OCI-LY7 (cell line): ENCODE measurements at regions not wholly inside any gene's neighbourhood (a gene's known extent, or its start where the extent isn't known, plus 50 kb on each side); places are given as distances from the start of the nearest gene placed in this dataset.

Experiments
- BruUV-seq: library from RNA; stranded (reverse); fragments of 400-500 nt; replicated peaks from 2 replicates; lab custom pipeline; 2021; lab: Mats Ljungman, UMichigan
- CTCF ChIA-PET: fragments of 300-600 bp; sonication (Branson Sonifier 250); formaldehyde crosslinking; loops from one replicate; lab custom pipeline; 2022; ENCODE audit warnings: antibody characterized with exemption; ENCODE audit not compliant: unreplicated experiment; lab: Charles Lee
- POLR2A ChIA-PET: fragments of 300-600 bp; sonication (Branson Sonifier 250); formaldehyde crosslinking; loops from one replicate; lab custom pipeline; 2022; ENCODE audit warnings: antibody characterized with exemption; lab: Charles Lee
- DNase-seq: peaks from one replicate; pipeline ENCODE4 v3.0.0-alpha.2; 2015; ENCODE audit warnings: low spot score
- H2AFZ ChIP-seq: fragments of 200-600 bp; sonication (generic), shearing (Covaris generic); 2 replicates; pipeline ENCODE4 v1.6.1; 2014; ENCODE audit warnings: mild to moderate bottlenecking, antibody characterized with exemption, low read length, moderate library complexity
- H3K27ac ChIP-seq: fragments of 200-600 bp; sonication (generic); 2 replicates; pipeline ENCODE4 v1.5.1; 2014; ENCODE audit warnings: mixed run types, low read depth, mild to moderate bottlenecking, moderate library complexity, low read length, inconsistent platforms; ENCODE audit not compliant: poor library complexity, severe bottlenecking
- H3K36me3 ChIP-seq: fragments of 200-600 bp; sonication (generic); 2 replicates; pipeline ENCODE4 v1.6.1; 2014; ENCODE audit warnings: mild to moderate bottlenecking, antibody characterized with exemption, low read length, moderate library complexity, mixed read lengths; ENCODE audit not compliant: insufficient read depth
- H3K4me1 ChIP-seq: fragments of 200-600 bp; sonication (generic); 2 replicates; pipeline ENCODE4 v1.5.1; 2014; ENCODE audit warnings: mild to moderate bottlenecking, low read length; ENCODE audit not compliant: insufficient read depth, poor library complexity, severe bottlenecking
- H3K4me2 ChIP-seq: fragments of 200-600 bp; sonication (generic); 2 replicates; pipeline ENCODE4 v1.6.1; 2014; ENCODE audit warnings: mild to moderate bottlenecking, low read length
- H3K4me3 ChIP-seq: fragments of 200-600 bp; sonication (generic); 2 replicates; pipeline ENCODE4 v1.5.1; 2014; ENCODE audit warnings: mild to moderate bottlenecking, low read depth, low read length; ENCODE audit not compliant: poor library complexity, severe bottlenecking
- H3K79me2 ChIP-seq: fragments of 200-600 bp; sonication (generic); 2 replicates; pipeline ENCODE4 v1.6.1; 2016; ENCODE audit warnings: low read depth, mild to moderate bottlenecking, low read length, moderate library complexity, mixed read lengths; ENCODE audit not compliant: insufficient read depth
- H3K9me2 ChIP-seq: fragments of 200-600 bp; sonication (generic); 2 replicates; pipeline ENCODE4 v1.6.1; 2016; ENCODE audit warnings: mild to moderate bottlenecking, low read length, mixed read lengths; ENCODE audit not compliant: insufficient read depth
- H3K9me3 ChIP-seq: fragments of 200-600 bp; sonication (generic); 2 replicates; pipeline ENCODE4 v1.6.1; 2014; ENCODE audit warnings: mild to moderate bottlenecking, mixed run types, low read length, mixed read lengths
- H4K20me1 ChIP-seq: fragments of 200-600 bp; sonication (generic); 2 replicates; pipeline ENCODE4 v1.6.1; 2014; ENCODE audit warnings: mild to moderate bottlenecking, antibody characterized with exemption, low read length, moderate library complexity, mixed read lengths; ENCODE audit not compliant: insufficient read depth
- CTCF ChIP-seq: fragments of 200-600 bp; sonication (generic); conservative IDR thresholded peaks from 2 replicates; pipeline ENCODE4 v1.5.1; 2014; ENCODE audit warnings: mild to moderate bottlenecking, antibody characterized with exemption, low read length, moderate library complexity, mixed read lengths
- EZH2phosphoT487 ChIP-seq: fragments of 200-600 bp; sonication (generic); IDR thresholded peaks from 2 replicates; pipeline ENCODE4 v1.6.1; 2018; ENCODE audit warnings: low read depth, borderline replicate concordance, mild to moderate bottlenecking, mixed run types, antibody characterized with exemption, low read length, moderate library complexity, mixed read lengths
- intact Hi-C: fragments of 100-400 bp; cut with micrococcal nuclease; formaldehyde crosslinking; loops from one replicate; pipeline ENCODE4 v1.10.0; 2022; ENCODE audit not compliant: unreplicated experiment

- ChIA-PET CTCF (no interaction called here), POLR2A (interaction anchor here (1.1 kb wide), 1 partner anchor 11 kb away, joined by 3 read pairs; no protein-coding TSS in a partner anchor)
- intact Hi-C loops: no loop called here
- Histone ChIP-seq H3K4me1 (no peaks in the 10 kb centered on the region), H3K9me3 (no peaks in the 10 kb centered on the region), H3K79me2 (no peaks in the 10 kb centered on the region), H4K20me1 (no peaks in the 10 kb centered on the region), H3K9me2 (no peaks in the 10 kb centered on the region), H3K4me3 (no peak overlapping the region), H3K4me2 (no peak overlapping the region), H3K27ac (no peak overlapping the region), H3K36me3 (no peaks in the 10 kb centered on the region), H2AFZ (no peak overlapping the region)
- BruUV-seq: no TSS peak
- DNase-seq: no peak
- TF ChIP-seq EZH2phosphoT487 (no peak), CTCF (no peak)
Measured at GRCh38 chr2:138212434-138212833, 248.2 kb downstream of the HNMT start.

GRCh38 chr2:138213084-138213483, 248.8 kb downstream of the HNMT start:
- intact Hi-C loops: no loop called here
- H3K36me3 ChIP-seq: no peaks in the 10 kb centered on the region
- no peaks in the 10 kb centered on the region for H3K79me2 ChIP-seq
- no peaks in the 10 kb centered on the region for H3K4me1 ChIP-seq
- ChIA-PET CTCF (no interaction called here), POLR2A (interaction anchor here (0.7 to 1.1 kb wide), 2 partner anchors 10 to 498 kb away, joined by 3 read pairs; no protein-coding TSS in a partner anchor)
- no peak overlapping the region for H2AFZ ChIP-seq
- no TSS peak for BruUV-seq
- no peak overlapping the region for H3K4me3 ChIP-seq
- DNase-seq: no peak
- H4K20me1 ChIP-seq: no peaks in the 10 kb centered on the region
- no peak overlapping the region for H3K27ac ChIP-seq
- H3K9me3 ChIP-seq: no peaks in the 10 kb centered on the region
- H3K9me2 ChIP-seq: no peaks in the 10 kb centered on the region
- no peak overlapping the region for H3K4me2 ChIP-seq
- TF ChIP-seq CTCF: no peak
- TF ChIP-seq EZH2phosphoT487: no peak

- intact Hi-C loops: no loop called here
- no TSS peak for BruUV-seq
Measured at GRCh38 chr2:138213624-138214023, 249.4 kb downstream of the HNMT start.

More at GRCh38 chr2:138213624-138214023, 249.4 kb downstream of the HNMT start:
- Histone ChIP-seq H2AFZ (no peak overlapping the region), H3K9me3 (no peaks in the 10 kb centered on the region), H3K36me3 (no peaks in the 10 kb centered on the region), H3K79me2 (no peaks in the 10 kb centered on the region), H3K27ac (no peak overlapping the region), H3K4me2 (no peak overlapping the region), H3K4me3 (no peak overlapping the region), H3K4me1 (no peaks in the 10 kb centered on the region), H3K9me2 (no peaks in the 10 kb centered on the region), H4K20me1 (no peaks in the 10 kb centered on the region)
- CTCF ChIA-PET: no interaction called here
- TF ChIP-seq CTCF (no peak), EZH2phosphoT487 (no peak)
- POLR2A ChIA-PET: interaction anchor here (0.7 kb wide), 1 partner anchor 497 kb away, joined by 3 read pairs; no protein-coding TSS in a partner anchor
- no peak for DNase-seq
